ENCODE measurements at regions not wholly inside any gene's neighbourhood (a gene's known extent, or its start where the extent isn't known, plus 50 kb on each side); places are given as distances from the start of the nearest gene placed in this dataset.

GRCh38 chr5:167219298-167219697, 1072.1 kb upstream of the WWC1 start:
- no peak for TF ChIP-seq ZFP30 (CRISPR knock-in tag; IDR thresholded peaks at IDR 0.05)
- TF ChIP-seq ZC3H10 (CRISPR knock-in tag; IDR thresholded peaks at IDR 0.05), result no peak
- TF ChIP-seq POU6F1 (CRISPR knock-in tag; IDR thresholded peaks at IDR 0.05; ENCODE audit: borderline replicate concordance, low read depth), result no peak
- TF ChIP-seq ARNTL (CRISPR knock-in tag; IDR thresholded peaks at IDR 0.05; ENCODE audit: borderline replicate concordance, low read depth), result no peak
- no peak for TF ChIP-seq CREB5 (CRISPR knock-in tag; IDR thresholded peaks at IDR 0.05; ENCODE audit: low read depth)
- TF ChIP-seq RARB (CRISPR knock-in tag; IDR thresholded peaks at IDR 0.05), result no peak
- no peak for TF ChIP-seq TSHZ2 (CRISPR knock-in tag; IDR thresholded peaks at IDR 0.05)
- TF ChIP-seq ZFP3 (CRISPR knock-in tag; IDR thresholded peaks at IDR 0.05), result no peak

Measured in SK-N-SH treated with all-trans-retinoic acid at 6 μM for 48 hours (cell line).